Inflammatory macrophage treated with lipopolysaccharide for 4 hours (primary cell): ENCODE measurements at regions not wholly inside any gene's neighbourhood (a gene's known extent, or its start where the extent isn't known, plus 50 kb on each side); places are given as distances from the start of the nearest gene placed in this dataset.
A peak's percentile ranks its signal among the peaks of the same experiment; 100 is the strongest.
"Not testable (repeated sequence)": the region's sequence is repeated elsewhere in the genome, so short reads cannot be mapped to it uniquely, and the experiment has no call there.

Experiments used
- DNase-seq: peaks from one replicate; pipeline ENCODE4 v3.0.0-alpha.2; 2020

- DNase-seq, result not testable (repeated sequence)
Observed at GRCh38 chr5:153296251-153296844, 194.1 kb upstream of the GRIA1 start.

- no peak for DNase-seq
Observed at GRCh38 chr5:153299891-153300290, 190.6 kb upstream of the GRIA1 start.

- no peak for DNase-seq
Observed at GRCh38 chr5:153308282-153308681, 182.2 kb upstream of the GRIA1 start.

GRCh38 chr5:153318556-153318955, 171.9 kb upstream of the GRIA1 start:
- no peak for DNase-seq

- DNase-seq, result no peak
Observed at GRCh38 chr5:153321478-153321877, 169.0 kb upstream of the GRIA1 start.

GRCh38 chr5:153340139-153340538, 150.3 kb upstream of the GRIA1 start:
- DNase-seq, result no peak

GRCh38 chr5:153340738-153341137, 149.7 kb upstream of the GRIA1 start:
- no peak for DNase-seq

GRCh38 chr5:153342487-153342886, 148.0 kb upstream of the GRIA1 start:
- no peak for DNase-seq

GRCh38 chr5:153347611-153348010, 142.9 kb upstream of the GRIA1 start:
- DNase-seq, result no peak

GRCh38 chr5:153350175-153350883, 140.1 kb upstream of the GRIA1 start:
- no peak for DNase-seq

- no peak for DNase-seq
Observed at GRCh38 chr5:153352685-153353219, 137.7 kb upstream of the GRIA1 start.

- DNase-seq, result no peak
Observed at GRCh38 chr5:153357493-153358112, 132.9 kb upstream of the GRIA1 start.

GRCh38 chr5:153358315-153358976, 132.0 kb upstream of the GRIA1 start:
- DNase-seq, result peak; percentile 37

GRCh38 chr5:153360860-153361259, 129.6 kb upstream of the GRIA1 start:
- DNase-seq, result no peak

- DNase-seq, result no peak
Observed at GRCh38 chr5:153361735-153362409, 128.6 kb upstream of the GRIA1 start.

- no peak for DNase-seq
Observed at GRCh38 chr5:153365547-153365946, 124.9 kb upstream of the GRIA1 start.

- no peak for DNase-seq
Observed at GRCh38 chr5:153367466-153367865, 123.0 kb upstream of the GRIA1 start.

- no peak for DNase-seq
Observed at GRCh38 chr5:153372425-153373129, 117.9 kb upstream of the GRIA1 start.

- DNase-seq, result no peak
Observed at GRCh38 chr5:153373130-153373498, 117.4 kb upstream of the GRIA1 start.

- DNase-seq, result not testable (repeated sequence)
Observed at GRCh38 chr5:153381630-153382029, 108.8 kb upstream of the GRIA1 start.

- DNase-seq, result no peak
Observed at GRCh38 chr5:153390569-153390968, 99.9 kb upstream of the GRIA1 start.

- no peak for DNase-seq
Observed at GRCh38 chr5:153399595-153399994, 90.9 kb upstream of the GRIA1 start.
